NCI-H2227 treated with DMSO at 0.1 percent for 48 hours (cell line): ENCODE measurements at regions not wholly inside any gene's neighbourhood (a gene's known extent, or its start where the extent isn't known, plus 50 kb on each side); places are given as distances from the start of the nearest gene placed in this dataset.

Experiments
- DNase-seq: peaks from one replicate; lab custom pipeline; 2025; lab: John Stamatoyannopoulos, UW

DNA sequence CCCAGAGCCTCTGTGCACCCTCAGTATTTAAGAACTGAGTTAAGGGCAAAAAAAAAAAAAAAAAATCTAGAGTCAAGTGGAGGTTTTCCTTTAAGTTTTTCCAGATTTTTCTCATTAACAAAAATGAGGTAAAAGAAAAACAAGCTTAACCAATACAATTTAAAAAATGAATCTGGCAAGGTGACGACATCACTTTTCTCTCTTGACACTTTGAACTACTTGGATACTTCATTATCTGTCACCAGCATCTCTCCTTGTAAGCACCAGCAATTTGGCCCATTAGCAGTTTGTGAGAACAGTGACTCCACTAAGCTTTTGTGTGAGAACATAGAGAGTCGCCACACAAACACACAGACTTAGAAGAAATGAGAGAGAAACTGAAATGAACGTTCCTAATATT, 345.7 kb upstream of the SLC30A5 start:
- DNase-seq = no peak

DNA sequence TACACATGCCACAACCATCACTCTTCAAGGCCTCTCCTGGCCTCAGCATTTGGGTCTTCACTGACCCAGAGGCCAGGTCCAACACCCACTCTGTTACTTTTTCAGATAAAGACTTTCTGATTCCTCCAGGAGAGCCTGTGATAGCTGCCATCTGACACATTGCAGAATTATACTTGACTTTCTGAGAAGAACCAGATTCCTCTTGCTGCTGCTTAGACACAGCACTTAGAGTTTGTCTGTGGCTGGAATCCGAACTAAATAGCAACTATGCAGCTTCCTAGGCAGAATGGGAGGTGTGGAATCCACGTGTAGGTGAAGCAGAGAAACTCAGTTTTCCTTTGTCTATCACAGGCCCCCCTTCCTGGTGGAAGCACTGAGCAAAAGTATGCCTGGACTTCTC, 344.7 kb upstream of the SLC30A5 start:
- DNase-seq = no peak

DNA sequence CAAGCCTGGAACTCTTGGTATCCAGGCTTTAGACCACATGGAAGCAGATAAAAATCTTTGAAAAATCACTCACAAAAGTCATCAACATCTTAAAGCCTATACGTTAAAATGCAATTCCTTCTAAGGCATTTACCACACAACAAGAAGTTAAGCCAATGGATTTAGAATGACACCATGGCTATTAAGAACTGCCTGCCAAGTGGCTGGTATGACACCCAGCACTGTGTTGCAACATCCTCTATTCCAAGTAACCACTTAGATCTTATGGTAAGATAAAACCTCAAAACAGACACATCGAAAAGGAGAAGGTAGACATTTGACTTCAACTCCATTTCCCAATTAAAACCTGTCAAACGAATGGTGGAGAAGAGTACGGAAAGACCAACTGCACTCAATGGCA, 344.2 kb upstream of the SLC30A5 start:
- DNase-seq = no peak

DNA sequence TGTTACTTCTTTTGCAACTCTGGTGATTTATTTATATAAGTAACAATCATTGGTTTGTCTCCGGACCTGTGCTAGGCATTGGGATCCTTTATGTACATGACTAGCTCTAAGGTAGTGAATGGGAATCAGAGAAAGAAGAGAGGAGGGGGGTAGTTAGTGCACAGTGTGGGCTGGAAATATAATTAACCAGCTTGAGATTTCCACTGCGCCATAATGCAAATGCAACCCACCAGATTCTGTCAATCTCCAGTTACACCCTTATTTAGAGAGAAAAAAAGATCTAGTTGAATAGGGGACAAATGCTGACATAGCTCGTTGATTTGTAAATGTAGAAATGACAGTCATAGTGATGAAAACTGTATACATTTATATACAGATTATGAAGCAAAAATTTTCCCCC, 342.2 kb upstream of the SLC30A5 start:
- DNase-seq = no peak

DNA sequence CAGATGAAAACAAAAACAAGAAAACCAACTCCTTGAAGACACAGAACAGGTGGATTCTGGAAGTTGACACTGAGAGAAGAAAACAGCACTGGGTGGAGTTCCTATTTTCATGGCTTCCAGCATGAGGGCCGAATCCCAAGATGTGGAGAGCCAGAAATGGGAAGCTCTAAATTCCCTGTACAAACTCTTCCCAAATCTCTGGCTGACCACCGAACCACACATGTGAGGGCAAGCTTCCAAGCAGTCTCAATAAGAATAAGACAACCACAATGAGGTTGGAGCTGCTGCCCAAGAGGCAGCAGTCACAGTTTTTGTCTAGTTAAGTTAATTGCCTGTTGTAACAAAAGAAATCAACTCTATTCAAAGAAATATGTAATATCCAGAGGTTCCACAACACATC, 339.3 kb upstream of the SLC30A5 start:
- DNase-seq = no peak

DNA sequence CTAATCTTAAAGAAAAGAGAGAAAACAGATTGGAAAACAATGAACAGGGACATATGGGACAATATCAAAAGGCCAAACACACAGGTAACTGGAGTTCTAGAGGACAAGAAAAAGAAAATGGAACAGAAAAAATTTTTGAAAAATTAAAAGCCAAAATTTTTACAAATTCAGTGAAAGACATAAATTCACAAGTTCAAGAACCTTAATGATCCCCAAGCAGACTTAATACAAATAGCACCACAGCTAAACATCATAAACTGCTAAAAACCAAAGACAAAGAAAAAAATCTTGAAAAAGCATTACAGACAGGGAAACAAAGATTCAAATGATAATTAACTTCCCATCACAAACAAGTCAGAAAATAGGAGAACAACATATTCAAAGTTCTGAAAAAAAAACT, 338.5 kb upstream of the SLC30A5 start:
- no peak for DNase-seq

DNA sequence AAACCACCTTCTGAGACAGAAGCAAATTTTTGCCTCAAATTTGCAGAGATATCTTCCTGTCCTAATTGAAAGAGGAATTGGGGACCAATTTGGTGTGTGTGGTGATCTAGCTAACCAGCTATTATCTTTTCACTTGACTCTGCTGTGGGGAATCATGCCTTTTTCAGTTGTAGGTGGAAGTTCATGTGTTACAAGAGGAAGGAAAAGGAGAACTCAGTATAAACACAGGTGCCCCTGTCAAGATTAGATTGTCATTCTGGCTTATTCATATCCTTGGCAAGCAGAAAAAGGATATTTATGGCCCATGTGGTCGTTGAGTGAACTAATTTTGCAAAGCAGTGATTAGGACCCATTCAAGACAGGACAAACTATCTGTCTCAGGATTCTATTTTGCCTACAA, 336.8 kb upstream of the SLC30A5 start:
- DNase-seq = no peak

DNA sequence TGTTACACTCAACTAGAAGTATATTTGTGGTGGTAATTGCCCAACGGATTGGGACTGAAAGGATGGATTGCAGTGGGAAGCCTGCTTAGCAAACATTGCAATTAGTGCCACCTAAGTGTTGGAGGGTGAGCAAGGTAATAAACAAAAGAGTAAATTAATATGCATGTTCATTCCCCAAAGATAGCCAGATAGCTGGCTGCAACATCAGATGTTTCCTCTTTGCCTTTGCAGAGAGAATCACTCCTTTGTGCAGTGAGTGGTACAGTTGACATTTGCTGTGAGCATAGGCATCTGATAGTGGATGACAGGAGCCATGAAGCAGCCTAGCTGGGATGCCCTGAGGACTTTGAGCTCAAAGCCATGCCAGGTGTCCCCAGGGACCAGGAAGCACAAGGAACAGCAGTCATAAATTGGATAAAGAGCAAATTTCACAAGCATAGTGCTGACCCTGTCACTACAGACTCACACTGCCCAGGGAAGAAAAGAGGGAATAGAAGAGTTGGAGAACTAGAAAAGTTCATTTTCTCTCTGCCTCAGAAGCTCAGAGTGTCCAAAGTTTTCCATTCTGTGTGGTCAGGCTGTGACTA, 336.1 kb upstream of the SLC30A5 start:
- DNase-seq = no peak

DNA sequence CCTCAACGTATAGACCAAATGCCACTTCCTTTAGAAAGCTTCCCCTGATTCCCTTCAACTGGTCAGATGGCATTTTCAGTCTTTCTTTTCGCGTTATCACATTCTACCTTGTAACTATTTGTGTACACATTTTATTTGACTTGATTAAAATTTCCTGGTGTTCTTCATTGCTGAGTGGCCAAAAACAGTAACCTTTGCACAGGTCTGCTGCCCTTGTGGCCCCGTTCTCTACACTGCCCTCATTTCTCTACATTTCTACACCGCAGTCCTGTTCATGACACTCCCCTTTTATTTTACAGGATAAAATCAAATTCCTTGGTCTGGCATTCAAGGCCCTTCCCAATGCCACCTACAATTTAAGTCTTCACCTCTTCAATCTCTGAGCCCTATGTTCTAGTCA, 334.2 kb upstream of the SLC30A5 start:
- no peak for DNase-seq

DNA sequence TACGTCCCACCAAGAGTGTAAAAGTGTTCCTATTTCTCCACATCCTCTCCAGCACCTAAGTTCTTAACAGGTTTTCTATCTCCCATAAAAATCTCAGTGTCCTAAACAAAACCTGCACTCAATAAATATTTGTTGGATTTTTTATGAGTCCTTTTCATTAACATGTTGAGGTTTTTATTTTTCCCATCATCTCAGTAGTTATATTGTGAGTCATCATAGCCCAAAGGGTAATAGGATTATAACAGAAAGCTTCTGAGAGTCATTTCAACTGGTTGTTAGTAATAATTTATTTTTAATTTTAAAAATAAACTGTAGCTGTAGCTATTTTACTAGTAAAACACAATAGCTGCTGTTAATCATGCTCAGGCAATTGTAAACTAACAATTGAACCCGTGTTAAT, 331.6 kb upstream of the SLC30A5 start:
- no peak for DNase-seq

DNA sequence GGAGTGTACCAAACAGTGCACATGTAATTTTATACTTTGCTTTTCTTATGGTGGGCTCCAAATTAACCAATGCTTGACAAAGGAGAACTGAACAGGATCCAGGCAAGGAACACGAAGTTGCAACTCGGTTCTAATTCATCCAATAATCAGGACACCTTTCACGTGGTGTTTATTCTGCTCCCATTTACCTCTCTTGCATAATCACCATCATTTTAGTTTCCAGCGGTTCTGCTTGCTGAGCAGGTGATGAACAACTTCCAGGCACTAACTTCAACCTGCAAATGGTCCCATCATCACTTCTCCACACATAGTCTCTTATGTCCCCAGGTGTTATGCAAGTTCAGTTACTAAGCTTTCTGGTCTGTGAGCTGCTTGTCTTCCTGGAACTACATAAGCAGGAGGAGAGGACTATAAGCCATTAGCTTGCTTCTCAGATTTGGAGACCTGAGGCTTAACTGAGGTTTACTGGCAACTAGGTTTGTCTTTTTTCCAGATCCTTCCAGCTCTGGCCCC, 326.8 kb upstream of the SLC30A5 start:
- DNase-seq = no peak

DNA sequence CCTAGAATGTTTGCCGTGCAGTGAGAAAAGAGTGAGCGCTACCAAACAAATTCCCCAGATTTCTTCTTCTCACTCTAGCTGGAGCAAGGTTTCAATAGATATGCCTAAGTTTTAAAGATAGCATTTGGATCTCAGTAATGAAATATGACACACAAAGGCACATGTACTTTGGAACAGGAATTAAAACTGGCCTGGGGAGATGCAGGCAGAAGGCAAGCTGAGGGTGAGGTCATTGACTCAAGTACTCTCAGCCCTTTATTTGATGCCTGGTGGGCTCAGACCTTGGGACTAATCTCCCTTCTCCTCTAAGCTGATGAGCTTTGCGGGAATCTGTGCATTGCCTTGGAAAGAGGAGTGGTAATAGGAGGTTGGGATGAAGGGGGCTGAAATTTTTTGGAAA, 323.3 kb upstream of the SLC30A5 start:
- DNase-seq = no peak

DNA sequence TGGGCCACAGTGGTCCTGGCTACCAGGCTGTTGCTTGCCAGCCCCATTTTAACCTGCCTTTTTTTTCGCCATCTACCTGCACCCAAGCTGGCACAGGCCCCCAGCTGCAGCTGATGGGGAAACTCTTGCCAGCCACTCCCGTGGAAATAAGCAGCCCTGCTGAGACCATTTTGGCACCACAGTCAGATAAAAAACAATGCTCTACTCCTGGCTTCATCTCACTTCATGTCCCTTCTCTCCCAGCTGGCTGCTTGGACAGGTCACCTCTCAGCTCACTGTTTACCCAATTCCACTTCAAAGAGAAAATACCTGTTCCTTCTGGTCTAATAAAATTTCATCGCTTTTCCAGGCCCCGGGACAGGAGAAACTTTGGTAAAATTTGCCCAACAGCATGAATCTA, 322.6 kb upstream of the SLC30A5 start:
- DNase-seq = no peak

DNA sequence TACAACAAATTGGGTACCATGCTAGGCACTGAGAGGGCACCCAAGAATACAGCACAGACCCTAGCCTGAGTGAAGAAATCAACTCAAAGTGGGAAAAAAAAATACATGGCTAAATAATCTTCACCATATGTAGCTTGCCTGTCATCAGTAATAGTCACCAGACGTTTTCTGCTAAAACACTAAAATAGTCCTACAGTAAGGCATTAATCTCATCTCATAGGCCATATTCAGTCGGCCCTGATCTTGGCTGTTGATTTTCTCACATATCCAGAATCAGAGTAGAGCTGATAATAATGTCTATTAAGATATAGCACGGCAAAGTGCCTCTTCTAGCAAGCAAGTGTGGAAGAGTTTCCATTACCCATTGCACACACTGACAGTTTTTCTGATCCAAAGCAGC, 322.1 kb upstream of the SLC30A5 start:
- no peak for DNase-seq

DNA sequence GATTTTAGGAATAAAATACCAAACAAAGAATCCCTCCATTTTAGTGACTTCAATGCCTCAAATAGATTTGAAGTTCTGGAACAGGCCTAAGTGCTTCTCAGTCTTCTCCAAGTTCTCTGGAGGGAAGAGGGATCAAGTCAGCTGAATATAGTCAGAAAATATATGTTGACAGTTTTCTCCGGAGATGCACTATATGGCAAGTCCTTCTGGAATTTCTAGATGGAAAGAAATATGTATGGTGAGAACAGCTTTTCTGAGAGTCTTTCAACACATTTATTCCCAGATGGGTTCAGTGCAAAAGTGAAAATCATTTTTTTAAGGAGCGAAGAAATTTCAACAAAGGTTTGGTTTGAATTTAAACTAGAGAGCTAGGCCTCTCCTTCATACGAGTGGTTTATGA, 317.4 kb upstream of the SLC30A5 start:
- DNase-seq = no peak

DNA sequence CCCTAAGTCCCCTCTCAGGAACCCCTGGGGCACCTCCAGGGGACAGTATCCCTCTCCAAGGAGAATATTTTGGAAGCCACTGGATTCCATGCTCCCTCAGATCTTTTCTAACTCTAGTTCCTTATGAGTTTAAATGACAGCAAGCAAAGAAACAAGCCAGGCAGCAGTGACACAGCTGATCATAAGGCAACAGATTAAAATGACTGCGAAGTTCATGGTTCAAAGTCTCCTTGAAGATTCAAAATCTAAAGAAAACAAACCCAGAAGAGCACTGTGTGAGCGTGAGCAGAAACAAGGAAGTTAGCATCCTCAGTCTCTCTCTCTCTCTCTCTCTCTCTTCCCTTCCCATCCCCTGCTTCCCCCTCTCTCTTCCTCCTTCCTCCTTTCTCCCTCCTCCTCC, 316.7 kb upstream of the SLC30A5 start:
- DNase-seq = no peak

DNA sequence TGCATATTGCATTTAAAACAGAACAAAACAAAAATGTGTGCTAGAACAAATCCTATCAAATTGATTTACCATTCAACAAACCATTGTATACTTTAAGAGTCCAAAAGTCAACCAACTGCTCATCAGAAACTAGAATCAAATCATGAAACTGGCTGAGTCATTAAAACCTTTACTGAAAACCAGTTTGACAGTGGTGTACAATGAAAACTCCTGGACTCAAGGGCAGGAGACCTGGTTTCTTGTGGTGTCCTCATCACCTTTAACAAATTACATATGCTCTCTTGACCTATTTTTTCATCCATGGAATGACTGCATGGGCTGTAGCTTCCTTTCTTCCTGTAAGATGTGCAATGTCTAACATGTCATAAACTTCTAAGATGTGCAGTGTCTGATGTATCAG, 315.3 kb upstream of the SLC30A5 start:
- DNase-seq = no peak

DNA sequence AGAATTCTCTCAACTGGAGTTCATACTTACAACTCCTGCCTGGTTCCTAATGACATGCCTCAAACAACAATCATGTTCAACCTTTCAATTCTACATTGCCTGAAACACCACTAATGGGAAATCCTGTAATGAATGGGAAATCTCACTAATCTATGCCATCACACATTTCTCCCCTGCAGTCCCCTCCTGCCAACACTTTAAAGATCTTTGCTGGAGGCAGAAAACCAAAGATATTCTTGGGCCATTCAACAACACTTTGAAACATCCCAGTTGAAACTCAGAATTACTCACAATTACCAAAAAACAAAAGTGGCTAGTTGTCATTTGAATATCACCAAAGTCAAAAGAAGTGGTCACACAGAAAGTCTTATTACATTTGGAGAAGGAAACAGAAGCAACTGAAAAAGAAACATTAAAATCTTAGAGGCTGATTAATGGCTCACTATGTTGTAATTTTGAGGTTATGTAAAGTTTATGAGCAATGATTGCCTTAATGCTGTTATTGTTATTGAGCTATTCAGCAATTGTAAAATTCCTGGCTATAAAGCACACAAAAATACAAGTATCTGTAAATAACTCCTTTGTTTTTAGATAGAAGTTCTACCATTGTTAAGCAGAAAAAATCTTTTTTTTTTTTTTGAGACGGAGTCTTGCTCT, 313.4 kb upstream of the SLC30A5 start:
- no peak for DNase-seq

DNA sequence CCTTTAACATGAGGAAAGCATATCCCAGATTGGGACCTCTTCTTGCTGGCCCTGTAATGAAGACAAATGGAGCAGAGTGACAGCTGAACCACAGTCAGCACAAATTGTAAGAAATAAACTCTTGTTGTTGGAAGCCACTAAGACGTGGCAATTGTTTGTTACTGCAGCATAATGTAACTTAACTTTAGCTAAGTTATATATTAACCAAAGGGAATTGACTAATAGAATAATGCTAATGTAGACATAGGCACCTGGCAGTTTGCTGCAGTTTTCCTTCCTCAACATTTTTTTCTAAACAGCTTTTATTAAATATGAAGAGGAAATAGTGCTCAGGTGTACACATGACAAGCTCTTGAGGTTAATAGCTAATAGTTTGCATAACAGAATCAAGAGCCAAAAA, 300.7 kb upstream of the SLC30A5 start:
- no peak for DNase-seq

DNA sequence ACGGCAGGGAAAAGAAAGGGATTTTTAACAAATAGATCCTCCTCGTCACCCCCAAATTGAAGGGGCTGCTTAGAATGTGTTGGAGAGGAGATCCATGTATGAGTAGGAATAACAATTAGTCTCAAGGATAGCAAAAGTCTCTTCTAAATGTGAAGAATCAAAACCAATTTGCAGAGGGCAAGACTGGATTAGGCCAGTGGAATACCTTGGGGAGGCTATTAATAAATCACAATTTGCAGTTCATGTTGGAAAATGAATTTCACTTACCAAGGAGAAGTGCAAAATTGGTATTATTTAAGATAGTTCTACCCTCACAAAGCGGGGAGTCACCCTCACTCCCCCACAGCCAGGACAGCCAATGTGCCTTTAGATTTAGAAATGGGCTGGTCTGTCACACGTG, 299.8 kb upstream of the SLC30A5 start:
- no peak for DNase-seq

DNA sequence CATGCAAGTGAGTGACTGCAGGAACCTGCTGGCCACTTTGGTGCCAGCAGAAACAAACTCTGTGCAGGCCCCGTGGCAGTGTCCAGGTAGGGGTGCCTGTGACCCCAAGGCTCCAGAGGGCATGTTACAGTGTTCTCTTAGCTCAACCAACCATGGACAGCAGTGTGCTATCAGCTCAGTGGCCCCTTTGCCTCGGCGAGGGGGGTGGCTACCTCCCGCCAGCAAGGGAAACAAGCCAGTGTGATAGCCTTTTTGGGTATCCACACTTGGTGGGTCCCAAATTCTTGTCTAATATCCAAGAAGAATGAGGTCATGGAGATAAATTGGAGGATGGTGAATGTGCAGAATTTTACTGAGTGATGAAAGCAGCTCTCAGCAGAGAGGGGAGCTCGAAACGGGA, 298.6 kb upstream of the SLC30A5 start:
- DNase-seq = no peak

DNA sequence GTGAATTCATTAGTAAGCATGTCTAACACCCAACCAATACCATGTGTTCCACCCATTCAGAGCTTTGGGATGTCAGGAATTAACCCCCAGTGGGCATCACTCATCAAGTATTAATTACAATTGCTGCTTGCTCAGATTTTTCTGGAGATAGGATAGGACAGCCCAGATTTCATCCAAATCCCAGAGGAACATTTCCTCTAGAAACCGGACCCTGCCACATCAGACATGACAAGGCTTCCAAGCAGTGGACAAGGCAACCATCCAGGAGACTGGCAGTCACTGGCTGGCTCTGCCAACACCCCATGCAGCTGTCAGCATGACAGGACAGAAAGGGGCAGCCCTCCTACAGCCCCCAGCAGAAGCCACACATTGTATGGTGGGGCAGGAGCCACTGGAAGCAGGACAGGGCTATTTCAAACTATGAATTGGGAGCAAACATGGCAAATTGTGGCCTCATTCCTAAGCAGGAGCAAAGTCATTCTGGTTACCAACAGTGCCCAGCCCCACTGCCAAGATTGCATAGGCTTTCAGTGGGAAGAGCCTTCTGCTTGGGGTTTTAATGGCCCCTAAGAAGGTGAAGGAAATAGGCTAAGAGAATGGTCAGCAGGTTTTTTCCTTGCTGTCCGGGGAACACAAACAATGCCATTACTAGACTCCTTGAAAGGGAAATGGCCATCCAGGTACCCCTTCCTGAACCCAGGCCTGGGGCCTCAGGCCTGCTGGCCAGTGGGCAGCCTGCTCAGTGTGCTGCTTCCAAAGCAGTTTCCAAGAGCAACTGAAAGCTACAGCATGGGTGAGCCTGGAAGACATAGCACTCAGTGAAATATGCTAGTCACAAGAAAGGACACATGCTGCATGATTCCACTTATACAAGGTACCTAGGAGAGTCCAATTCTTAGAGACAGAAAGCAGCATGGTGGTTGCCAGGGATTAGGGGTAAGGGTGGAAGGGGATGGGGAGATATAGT, 294.7 kb upstream of the SLC30A5 start:
- no peak for DNase-seq

DNA sequence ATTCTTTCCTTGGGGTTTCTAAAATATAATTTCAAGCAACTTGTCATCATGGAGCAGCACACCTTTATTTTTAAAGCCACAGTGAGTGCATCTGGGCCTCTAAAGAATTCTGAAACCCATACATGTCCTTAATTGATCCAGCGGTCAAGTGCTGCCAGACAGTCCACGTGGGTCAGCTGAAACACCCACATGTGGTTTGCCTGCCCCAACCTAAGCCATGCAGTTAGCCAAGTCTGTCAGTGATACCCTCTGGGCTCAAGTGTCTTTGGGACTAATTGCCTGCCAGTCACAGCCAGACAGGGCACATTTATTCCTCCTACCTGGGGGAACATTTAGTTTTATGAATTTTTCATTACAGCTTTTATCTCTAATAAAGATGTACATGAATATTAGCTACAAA, 291.4 kb upstream of the SLC30A5 start:
- DNase-seq = no peak
